NCI-H345 (cell line): ENCODE measurements at regions not wholly inside any gene's neighbourhood (a gene's known extent, or its start where the extent isn't known, plus 50 kb on each side); places are given as distances from the start of the nearest gene placed in this dataset.
A peak's percentile ranks its signal among the peaks of the same experiment; 100 is the strongest.

Experiments used
- DNase-seq: peaks from one replicate; lab custom pipeline; 2025; lab: John Stamatoyannopoulos, UW

DNA sequence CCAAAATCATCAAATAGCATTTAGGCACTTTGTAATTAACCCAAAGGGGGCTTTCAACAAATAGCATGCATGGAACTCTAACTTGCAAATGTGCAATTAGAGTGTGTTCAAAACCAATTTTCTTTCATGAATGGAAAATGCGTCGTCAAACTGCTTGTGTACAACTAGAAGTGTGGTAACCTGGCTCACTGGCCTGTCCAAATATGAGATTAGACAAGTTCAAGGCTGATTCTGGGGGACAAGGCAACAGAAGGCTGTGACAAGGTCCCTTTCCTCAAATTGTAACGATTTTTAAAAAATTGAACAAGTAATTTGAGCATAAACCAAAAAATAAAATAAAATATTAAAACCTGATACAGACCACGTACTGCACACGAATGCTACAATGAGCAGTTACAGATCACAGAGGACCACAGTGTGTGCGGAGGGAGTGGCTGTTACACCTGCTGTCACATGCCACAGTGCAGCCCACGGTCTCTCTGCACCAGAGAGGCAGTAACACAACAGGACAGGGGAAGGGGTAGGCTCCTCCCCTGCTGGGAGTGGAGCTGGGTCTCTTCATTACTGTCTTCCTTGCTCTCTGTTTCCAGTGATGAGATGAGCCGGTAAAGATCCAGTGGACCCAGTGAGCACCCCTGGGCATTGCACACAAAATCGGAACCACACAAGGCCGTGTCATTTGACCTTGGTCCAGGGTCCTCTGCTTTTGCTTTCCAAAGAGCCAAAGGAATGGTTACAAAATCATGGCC lies 252.2 kb upstream of the PDE10A start:
- no peak for DNase-seq

DNA sequence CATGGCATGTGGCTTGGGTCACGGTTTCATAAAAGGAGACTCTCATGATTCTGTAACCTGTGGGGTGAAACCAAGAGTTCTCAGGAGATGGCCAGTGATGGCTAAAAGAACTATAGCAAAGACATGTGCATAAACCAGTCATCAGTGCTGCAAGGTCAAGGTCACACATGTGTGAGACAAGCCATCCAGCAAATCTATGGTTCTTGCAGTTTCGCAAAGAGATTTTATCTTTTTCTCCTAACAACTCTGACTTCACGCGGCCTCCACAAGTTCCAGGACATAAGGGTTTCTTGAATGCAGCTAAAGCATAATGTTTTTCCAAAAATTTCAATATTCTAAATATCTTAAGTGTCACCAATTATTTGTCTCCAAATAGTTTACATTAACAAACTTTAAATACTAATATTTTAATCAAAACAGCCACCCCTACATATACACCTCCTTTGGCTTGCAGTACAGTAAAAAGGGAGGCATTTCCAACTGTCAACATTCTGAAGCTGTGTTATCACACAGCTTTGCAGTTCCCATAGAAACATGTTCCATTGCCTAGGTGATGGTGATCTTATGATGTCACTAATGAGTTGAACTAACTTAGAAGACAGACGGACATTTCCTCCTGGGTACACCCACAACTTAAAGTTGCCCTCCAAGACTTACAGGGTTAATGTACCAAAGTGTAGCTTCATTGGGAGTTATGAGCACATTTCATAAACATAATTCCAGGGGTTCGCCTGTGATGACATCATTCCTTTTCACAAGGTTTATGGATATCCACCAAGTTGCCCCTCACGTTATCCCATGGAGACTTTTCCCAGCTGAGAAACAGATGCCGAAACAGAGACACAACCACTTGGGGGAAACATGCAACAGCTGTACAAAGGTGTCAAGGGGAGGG lies 250.9 kb upstream of the PDE10A start:
- no peak for DNase-seq

DNA sequence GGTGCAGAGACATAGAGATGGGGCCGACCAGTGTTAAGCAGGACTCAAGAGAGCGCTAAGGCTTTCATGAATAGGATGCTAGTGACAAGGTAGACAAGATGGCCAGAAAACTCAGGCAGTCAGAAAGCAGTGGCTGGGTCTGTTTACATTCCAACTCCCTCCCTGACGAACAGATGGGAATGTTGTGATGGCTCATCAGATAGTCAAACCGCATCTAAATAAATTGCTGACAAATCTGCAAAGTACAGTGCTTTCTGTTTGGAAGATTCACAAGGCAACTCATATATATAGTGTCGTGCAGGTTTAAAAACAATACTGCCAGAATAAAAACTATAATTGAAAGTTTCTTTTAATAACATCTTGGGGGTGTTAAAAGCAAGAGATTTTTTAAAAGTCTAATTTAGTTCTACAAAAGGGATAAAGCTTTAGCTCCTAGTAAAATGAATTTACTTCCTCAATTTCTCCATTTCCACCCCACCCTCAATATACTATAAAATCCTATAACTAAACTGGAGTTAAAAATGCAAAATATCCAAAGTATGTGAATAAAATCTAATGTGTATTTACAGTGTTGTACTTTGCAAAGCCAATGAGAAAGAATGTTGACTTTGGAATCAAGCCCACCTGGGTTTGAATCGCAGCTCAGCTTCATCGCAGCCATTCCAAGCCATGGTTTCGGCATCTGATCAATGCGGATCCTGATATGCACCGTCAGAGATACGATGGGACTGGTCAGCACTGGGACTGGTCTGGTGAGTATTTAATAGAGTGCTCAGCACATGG lies 247.3 kb upstream of the PDE10A start:
- DNase-seq, result no peak

DNA sequence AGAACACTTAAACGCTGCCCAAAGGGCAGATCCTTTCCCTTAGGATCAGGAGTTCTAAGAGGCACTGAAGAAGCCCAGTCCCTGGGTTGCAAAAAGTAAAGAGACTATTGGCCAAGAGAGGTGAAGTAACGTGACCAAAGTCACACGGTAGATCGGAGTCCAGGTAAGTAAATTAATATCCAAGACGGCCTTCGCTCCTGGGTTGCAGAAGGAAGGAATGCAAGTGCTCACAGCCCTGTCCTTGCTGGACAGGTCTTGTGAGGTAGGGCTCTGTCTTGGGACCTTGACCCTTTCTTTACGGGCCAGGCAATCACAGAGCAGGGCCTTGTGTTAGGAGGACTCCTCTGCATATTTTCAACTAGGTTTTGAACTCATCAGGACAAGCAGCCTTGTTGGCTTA lies 243.7 kb upstream of the PDE10A start:
- DNase-seq, result no peak

DNA sequence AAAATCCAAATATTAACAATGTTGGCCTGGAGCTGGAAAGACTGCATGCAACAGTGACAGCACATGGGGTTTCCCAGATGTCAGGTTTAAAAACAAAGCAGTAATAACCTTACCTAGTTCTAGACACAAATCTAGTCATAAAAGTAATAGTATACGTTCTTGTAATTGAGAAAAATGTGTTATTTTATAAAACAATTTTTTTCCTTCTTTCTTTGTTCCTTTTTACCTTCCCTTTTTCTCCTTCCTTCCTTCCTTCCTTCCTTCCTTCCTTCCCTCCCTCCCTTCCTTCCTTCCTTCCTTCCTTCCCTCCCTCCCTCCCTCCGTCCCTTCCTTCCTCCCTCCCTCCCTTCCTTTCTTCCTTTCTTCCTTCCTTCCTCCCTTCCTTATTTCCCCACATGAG lies 242.7 kb upstream of the PDE10A start:
- DNase-seq, result no peak

DNA sequence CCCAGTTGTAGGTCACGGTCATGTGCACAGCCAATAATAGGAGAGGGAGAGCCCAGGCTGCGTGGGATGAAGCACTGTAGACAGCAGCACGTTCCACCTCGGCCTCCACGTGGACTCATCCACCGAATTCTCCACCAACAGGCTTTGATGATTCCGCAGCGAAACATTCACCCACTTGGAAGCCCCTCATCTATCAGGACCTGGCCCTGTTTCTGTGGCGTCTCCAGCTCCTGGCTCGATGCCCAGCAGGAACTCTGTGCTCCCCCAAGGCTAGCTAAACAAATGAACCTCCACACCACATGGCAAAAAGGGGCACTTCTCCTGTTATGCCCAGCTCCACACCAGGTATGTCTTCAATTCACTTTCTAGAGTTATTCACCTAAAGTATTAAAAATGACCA lies 237.9 kb upstream of the PDE10A start:
- DNase-seq, result no peak

DNA sequence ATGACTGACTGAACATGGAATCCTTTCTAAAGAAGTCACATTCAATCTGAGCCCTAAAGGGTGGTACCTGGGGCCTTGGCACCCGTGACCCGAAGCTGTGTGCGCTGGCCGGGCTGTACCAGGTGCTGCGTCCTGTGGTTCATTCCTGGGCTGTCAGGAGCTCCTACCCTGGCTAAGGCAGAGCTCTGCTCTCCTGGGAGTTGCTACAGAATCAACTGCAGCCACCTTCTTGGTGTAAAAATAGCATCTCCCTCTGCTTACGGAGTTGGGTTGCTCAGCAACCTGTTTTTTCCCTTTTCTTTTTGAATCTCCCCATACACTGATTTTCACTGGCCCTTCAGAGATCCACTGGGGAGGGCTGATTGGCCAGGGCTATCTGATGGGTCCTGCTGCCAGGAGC lies 236.6 kb upstream of the PDE10A start:
- no peak for DNase-seq

DNA sequence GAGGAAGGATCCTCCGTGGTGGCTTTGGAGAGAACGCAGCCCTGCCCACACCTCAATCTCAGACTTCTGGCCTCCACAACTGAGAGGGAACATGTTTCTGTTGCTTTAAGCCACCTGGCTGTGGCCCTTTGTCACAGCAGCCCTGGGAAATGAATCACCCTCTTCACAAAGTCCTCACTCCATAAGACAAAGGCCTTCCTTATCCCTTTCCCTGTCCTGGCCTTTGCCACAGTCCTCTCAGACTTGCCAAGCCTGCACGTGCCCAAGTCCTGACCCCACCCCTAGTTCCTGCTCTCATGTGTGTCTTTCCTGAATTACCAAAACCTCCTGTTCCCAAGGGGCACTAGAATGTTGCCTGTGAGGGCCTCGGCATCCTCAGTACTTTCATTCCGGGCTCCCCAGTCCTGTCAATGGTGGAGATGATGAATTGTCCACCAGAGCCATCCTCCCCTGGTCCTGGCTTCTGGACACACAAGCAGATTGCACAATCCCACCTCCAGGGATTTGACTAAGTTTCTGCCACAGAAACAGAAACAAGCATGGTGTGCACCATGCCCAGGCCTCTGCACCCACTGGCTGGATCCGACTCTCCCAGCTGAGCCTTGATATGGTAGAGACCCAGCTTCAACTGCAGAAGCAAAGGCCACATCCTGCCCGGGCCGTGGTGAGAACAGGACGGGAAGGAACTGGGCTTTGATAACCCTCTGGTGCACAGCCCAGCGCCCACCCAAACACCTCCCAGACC lies 232.6 kb upstream of the PDE10A start:
- no peak for DNase-seq

DNA sequence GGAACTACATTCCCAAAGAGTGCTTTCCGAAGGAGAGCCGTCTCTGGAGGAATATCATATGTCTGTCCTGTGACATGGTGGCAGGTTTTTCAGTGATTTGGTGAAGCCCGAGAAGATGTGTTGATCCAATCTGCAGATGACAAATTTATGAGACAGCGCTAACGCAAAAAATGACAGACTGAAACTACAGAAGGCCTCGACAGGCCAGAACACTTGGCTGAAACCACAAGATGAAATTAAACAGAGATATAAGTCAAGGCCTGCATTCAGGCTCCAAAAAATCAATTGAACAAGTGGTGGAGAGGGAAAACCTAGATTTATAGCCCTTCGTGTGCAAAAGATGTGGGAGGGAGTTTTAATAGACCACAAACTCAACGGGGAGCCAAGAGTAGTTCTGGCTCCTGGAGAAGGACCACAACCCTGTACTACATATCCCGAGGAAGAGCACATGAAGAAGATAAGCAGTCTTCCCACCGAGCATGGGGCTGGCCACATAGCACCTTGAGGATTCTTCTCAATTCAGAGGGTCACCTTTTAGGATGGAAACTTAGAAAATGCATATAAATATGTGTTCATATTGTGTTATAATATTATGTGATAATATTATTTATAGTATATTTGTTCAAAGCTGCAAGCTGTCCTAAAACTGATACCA lies 231.3 kb upstream of the PDE10A start:
- DNase-seq, result no peak

DNA sequence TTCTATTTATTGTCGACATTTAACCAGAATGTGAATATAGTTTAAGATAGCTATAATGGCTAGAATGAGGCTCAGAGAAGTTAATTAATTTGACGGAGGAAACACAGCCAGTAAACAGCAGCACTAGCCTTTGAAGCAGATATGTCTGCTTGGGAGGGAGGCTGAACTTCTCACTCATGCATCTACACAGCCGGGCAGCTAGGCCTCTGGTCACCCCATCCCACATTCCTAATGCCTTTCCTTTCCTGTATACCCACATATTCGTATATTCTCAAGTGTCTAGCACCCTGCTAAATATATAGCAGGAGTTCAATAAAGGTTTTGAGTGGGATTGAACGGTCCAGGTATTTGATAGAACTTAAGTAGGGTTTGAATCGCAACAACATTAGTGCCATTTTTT lies 230.4 kb upstream of the PDE10A start:
- no peak for DNase-seq

DNA sequence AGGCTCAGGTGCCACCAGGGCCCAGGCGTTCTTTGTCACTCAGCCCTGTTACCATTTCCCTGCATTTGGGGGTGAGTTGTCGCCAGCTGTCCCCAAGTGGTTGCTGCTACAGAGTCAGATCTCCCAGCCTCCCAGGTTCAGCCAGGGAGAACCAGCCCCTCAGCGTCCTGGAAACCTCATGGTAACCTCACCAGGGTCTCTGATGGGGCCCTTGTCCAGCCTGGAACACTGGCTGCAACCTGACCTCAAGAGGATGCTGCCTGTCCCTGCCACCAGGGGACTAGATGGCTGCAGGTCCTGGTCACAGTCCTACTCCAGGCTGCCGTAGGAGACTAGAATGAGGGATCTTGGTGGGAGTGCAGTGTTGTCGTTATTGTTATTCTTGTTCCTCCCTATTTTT lies 228.3 kb upstream of the PDE10A start:
- DNase-seq, result no peak

DNA sequence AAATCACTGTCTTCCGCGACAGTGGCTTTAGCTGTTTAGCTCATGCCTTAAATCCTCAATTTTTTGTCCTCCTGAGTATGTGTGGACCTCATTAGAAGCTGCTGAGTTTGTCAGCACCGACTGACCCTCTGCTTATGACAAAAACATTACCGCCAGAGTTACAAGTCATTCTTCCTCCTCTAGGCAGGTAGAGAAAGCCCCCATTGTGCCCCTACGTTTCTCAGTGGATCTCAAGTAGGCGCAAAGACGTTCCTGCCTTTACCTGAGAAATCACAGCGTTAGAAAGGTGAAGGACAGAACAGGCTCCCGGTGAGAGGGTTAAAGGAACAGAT lies 227.3 kb upstream of the PDE10A start:
- no peak for DNase-seq

DNA sequence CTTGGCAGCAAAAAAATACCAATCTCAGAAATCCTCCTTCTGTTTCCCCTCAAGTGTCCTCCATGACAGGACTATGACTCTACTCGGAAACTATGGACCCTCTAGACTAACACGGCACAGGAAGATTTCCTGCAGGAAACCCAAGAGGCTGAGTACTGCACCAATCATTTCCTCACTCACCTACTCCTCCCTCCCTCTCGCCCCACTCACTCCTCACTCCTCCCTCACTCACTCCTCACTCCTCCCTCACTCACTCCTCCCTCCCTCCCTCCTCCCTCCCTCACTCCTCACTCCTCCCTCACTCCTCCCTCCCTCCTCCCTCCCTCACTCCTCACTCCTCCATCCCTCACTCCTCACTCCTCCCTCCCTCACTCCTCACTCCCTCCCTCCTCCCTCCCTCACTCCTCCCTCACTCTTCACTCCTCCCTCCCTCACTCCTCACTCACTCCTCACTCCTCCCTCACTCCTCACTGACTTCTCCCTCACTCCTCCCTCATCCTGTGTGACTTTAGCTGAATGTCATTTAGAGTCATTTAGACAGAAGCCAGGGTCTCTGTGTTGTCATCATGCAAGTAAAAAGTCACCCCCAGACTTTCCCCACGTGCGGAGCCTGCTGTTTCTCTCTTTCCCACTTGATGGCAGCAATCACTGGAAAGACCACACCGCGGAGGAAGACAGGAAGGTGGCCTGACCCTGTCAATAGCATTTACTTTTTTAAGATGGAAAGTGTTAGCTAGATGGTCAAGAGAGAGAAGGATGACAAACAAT lies 226.8 kb upstream of the PDE10A start:
- no peak for DNase-seq

DNA sequence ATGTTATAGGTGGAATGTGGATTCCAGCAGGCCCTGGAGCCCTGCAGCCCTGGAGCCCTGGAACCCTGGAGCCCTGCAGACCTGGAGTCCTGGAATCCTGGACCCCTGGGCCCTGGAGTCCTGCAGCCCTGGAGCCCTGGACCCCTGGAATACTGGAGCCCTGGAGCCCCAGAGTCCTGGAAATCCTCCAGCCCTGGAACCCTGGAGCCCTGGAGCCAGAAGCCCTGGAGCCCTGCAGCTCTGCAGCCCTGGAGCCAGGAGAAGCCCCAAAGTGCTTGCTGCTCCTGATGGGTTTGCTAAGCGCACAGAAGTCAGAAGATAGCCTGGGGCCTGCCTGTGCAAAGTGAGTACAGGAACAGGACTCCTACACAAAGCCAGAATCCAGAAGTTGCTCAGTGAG lies 223.1 kb upstream of the PDE10A start:
- DNase-seq, result no peak

DNA sequence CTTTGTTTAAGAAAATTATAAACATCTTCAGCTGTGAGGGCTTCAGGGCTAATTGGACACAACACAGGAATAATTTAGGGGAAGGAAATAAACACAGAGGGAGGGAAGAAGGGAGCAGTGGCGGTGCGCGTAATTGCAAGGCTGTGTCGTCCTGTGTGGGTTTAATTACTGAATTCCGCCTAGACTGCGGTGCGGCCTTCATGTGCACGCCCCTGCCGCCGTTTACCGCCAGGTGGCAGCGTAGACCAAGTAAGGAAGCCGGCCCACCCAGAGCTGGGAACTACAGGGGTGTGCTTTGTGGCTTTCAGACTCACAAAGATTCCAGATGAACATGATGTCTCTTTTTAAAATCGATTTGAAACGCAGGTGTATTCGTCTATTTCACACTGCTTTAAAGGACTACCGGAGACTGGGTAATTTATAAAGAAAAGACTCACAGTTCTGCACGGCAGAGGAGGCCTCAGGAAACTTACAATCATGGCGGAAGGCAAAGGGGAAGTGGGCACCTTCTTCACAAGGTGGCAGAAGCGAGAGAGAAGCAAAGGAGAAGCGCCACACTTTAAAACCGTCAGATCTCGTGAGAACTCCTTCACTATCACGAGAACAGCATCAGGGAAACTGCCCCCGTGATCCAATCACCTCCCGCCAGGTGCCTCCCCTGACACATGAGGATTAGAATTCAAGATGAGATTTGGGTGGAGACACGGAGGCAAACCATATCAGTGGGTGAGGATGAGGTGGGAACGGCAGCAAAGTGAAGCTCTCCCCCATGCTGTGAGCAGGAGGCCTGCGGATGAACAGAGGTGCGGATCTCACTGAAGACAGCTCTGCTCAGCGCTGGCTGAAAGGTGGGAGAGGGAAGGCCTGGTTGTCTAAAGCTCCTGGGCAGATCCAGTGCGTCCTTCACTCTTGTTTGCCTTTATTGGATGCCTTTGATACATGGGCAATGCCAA lies 222.0 kb upstream of the PDE10A start:
- peak; percentile 18 for DNase-seq

DNA sequence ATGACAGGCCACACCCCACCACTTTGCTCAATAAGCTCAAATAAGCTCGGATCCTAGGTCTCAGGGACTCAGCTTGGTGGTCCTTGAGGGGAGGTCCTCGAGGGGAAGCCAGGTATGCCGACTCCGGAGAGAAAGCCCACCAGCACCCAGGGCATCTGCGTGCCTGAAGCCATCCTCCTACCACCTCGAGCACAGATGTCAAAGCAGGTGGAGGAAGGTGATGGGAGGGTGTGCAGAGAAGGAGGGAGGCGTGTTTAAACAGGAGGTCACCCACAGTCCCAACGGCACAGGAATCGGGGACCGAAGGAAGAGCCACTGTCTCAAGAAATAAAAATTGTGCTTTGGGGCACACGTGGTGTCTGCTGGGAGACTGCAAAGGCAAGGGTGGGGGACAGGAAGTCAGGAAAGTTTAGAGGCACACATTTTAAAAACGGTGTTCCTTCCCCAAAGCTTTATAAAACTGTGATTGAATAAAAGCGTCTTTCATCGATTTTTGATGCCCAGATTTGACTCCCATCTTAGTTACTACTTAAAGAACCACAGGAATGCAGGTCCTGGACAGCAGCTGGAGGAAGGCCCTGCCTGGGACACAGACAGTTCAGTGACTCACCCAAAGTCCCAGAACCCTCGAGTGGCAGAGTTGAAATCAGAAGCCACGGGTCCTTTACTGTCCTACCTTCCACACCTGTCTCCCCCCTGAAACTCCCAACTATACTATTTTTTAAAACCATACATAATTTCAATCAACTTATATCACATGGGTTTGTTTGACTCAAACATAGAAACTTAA lies 221.0 kb upstream of the PDE10A start:
- no peak for DNase-seq

DNA sequence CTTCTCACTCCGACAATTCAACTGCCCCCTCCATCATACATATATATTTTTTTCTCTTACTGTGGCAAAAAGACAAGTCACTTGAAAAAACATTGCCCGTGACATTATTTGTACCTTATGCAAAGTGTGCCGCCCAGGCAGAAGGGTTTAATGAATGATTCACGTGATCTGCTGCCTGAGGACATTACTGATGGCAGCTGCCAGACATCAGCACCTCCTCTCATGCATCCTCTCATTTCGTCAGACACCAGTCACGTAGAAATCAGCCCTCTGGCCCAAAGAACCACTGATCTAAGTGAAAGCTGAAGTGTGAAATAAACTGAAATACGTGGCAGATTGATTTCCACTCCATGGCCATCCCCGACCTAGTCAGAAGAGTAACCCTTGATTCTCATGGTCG lies 218.8 kb upstream of the PDE10A start:
- DNase-seq, result no peak

DNA sequence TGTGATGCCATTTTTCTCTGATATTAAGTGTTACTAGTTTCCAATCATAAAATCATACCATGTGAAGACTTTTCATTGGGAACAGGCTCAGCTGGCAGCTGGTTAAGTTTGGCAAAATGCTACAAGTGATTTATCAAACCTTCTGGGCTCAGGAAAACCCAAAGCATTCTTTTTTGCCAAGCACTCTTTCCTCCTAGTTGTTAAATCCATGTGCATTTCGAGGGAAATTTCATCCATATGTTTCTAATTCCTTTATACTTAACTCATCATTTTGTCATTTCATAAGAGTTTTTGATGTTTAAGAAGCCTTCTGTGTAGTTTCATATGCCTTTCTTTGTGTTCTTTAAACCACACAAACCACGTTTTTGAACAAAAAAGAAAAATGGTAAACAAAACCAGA lies 217.6 kb upstream of the PDE10A start:
- no peak for DNase-seq

DNA sequence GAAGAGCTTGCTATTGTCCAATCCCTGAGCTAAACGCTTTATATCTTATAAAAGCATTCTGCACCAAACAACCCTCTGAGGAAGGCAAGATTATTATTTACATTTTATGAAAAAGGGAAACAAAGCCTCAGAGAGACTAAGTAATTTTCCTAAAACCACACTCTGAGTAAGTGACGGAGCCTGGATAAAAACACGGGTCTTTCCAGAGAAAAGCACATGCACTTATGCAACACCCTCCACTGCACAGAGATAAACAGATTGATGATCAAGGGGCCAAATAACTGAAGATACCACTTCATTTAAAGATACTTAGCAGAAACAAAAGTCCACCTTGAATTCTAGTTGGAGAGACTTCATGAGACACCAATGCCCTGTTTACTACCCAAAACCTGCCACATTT lies 214.7 kb upstream of the PDE10A start:
- no peak for DNase-seq
